ENCODE measurements at regions not wholly inside any gene's neighbourhood (a gene's known extent, or its start where the extent isn't known, plus 50 kb on each side); places are given as distances from the start of the nearest gene placed in this dataset. TPM values are rescaled to one million over a fixed set of nuclear protein-coding genes. Genes with fewer than 3 reads are reported as not detected.

GRCh38 chr3:11954312-11954934 is 49.8 kb upstream of the SYN2 start:
- H3K4me3 ChIP-seq (ENCODE audit: low read depth, low read length) = no peak overlapping the region
- TF ChIP-seq CTCF (IDR thresholded peaks at IDR 0.05; ENCODE audit: insufficient read depth, low read length) = no peak
- no peak for DNase-seq (ENCODE audit: low read depth)

Small RNA genes lying in the stretch of these regions (small RNA-seq; reads per million reads assigned to genes)
- not detected for gene RN7SL147P
